ENCODE measurements at regions not wholly inside any gene's neighbourhood (a gene's known extent, or its start where the extent isn't known, plus 50 kb on each side); places are given as distances from the start of the nearest gene placed in this dataset.
"Not testable (repeated sequence)": the region's sequence is repeated elsewhere in the genome, so short reads cannot be mapped to it uniquely, and the experiment has no call there.

DNA sequence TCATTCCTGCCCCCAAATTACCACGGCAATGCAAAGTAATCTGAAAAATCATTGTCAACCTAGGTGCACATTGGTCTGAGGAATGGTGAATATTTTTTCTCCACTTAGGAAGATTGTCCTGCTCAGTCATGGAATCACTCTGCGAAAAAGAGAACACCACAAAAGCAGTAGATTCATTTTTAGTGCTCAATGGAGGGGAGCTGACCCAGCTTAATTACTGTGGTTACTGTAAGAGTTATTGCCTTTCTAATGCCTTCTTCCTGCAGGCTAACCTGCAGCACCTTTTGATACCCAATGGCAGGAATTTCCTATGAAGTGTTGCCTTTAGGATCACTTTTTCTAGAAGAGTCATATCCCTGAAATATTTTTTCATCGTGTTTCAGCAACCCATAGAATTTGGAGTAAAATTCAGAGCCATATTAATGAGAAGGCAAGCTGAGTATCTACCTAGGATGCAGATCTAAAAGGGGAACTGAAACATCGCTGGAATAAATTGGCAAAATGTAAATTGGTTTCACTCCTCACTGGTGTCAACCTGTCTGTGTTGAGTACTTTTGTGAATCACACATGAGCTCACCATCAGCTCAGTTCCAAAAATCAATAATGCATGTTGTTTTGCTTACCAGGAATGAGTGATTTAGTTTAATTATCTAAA is 464.5 kb downstream of the CSNK1G3 start:
- no peak for DNase-seq (ENCODE audit: low read depth in 4 of 4, low spot score in 1 of 4)

- DNase-seq (ENCODE audit: low read depth in 4 of 4, low spot score in 1 of 4) = not testable (repeated sequence)
Measured at GRCh38 chr5:123975521-123975920, 463.5 kb downstream of the CSNK1G3 start.

DNA sequence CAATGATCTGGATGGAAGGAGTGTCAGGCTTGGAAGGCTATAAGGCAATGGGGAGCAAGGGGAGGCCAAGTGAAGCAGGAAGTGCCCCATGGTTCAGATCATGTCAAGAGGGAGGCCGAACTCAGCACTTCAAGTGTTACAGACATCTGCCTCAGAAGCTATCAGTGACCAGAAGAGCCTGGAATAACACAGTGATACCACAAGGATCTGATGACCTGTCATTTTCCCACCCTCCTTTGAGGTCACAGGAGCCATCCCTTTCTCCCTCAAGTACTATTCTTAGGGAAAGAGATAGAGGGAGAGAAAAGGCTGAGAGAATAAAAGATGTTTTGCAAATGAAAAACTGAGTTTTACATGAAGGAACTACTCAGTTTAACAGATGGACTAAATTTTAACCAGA is 454.8 kb downstream of the CSNK1G3 start:
- no peak for DNase-seq (ENCODE audit: low read depth in 4 of 4, low spot score in 1 of 4)

- no peak for DNase-seq (ENCODE audit: low read depth in 4 of 4, low spot score in 1 of 4)
Measured at GRCh38 chr5:123965626-123966025, 453.6 kb downstream of the CSNK1G3 start.

DNA sequence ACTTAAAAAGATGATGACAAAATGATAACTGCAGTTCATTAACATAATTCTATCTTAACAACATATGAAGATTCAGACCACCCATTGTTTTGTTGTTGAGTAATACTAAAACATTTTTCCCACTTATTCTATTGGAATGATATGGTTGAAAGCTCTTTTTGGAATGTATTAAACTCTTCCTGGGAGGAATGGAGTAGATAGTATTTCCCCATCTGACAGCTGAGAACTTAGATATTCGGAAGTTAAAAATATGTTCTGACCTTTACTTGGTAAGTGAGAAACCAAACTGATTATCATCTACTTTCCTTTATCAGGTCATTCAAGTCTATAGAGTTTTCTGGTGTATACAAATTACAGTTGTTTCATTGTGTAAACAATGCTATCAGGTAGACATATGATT is 452.9 kb downstream of the CSNK1G3 start:
- DNase-seq (ENCODE audit: low read depth in 4 of 4, low spot score in 1 of 4) = no peak

DNA sequence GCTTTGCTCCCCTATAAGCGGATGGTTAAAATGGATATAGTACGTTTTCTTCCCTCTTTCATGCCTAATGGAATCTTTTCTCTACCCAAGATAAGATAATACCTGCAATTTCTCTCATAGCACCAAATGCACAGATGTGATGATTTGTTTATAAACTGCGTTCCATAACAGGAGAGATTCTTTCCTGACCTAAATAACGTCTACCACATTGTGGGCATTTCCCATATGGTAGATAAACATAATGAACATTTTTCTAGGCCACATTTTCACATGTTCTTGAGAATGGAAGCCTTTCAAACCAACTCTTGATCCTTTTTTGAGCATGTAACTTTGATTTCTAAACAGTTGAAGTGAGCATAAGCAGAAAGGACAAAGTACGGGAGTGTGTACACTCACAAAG is 448.5 kb downstream of the CSNK1G3 start:
- no peak for DNase-seq (ENCODE audit: low read depth in 4 of 4, low spot score in 1 of 4)

DNA sequence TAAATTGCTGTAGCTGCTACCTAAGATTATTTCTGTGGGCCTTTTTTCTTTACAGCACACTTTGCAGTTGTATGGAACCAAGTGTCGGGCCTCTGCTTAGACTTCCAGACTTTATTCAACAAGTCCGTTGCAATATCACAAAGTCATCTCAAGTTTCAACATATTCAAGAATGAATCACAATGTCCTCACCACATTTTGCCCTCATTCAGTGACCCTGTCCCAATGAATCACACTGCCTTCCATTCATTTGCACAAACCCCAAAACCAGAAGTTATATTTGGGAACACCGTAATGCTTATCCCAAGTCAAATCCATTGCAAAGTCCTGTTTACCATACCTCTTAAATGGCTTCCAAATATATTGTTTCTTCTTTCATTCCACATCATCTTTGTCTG is 439.6 kb downstream of the CSNK1G3 start:
- no peak for DNase-seq (ENCODE audit: low read depth in 4 of 4, low spot score in 1 of 4)

- no peak for DNase-seq (ENCODE audit: low read depth in 4 of 4, low spot score in 1 of 4)
Measured at GRCh38 chr5:123950701-123951581, 439.0 kb downstream of the CSNK1G3 start.

DNA sequence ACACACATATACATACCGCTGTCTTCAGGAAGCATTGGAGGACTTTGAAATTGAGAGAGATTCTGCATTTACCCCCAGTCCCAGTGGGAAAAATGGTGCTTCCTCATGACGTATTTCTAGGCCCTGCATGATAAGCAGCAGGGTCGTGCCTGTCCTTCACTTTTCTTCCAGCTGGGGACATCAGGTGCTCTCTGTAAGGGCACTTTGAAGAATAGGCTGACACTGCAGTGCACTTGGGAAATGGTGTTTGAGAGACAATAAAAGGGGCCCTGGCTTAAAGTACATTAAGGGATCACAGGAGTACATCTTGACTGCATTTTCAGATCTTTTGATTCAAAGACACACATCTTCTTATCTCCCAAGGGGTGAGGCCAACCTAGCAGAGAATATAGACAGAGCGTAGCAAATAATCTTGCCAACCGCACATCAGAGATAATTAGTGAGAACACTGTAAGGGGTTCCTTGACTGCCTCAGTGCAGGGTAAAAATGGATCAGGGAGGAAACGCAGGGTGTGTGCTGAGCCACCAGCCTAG is 437.9 kb downstream of the CSNK1G3 start:
- DNase-seq (ENCODE audit: low read depth in 4 of 4, low spot score in 1 of 4) = no peak

GRCh38 chr5:123949043-123949804 is 437.2 kb downstream of the CSNK1G3 start:
- DNase-seq (ENCODE audit: low read depth in 4 of 4, low spot score in 1 of 4) = no peak

DNA sequence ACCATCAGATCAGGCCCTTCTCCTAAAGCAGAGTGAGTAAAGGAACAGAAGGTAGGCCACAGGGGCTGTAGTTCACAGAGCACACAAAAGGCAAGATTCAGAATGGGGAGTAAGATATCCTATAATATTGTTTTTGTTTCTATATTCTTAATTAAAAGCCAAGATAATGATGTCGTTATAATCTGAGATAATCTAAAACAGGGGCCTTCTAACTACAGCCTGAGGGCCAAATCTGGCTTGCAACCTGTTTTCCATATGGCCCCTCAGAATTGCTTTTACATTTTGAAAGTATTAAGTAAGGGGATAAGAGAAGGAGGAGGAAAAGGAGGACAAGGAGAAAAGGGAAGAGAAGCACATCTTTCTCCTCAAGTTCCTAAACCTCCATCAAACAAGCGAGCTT is 435.8 kb downstream of the CSNK1G3 start:
- no peak for DNase-seq (ENCODE audit: low read depth in 4 of 4, low spot score in 1 of 4)

DNA sequence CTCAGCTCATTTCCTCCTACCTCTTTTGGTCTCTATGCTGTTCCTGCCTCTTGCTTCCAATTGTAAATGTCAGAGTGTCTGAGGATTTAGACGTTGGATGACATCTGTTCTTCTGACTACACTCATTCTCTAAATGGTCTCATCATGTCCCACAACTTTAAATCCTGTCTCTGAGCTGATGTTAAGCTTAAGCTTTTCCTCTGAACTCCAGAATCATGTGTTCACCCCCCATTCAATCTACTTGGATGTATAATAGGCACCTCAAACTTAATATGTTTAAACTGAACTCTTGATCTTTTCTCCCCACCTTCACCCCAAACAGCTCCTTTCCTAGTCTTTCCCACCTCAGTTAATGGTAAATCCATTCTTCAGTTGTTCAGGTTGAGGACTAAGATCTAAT is 433.6 kb downstream of the CSNK1G3 start:
- no peak for DNase-seq (ENCODE audit: low read depth in 4 of 4, low spot score in 1 of 4)

DNA sequence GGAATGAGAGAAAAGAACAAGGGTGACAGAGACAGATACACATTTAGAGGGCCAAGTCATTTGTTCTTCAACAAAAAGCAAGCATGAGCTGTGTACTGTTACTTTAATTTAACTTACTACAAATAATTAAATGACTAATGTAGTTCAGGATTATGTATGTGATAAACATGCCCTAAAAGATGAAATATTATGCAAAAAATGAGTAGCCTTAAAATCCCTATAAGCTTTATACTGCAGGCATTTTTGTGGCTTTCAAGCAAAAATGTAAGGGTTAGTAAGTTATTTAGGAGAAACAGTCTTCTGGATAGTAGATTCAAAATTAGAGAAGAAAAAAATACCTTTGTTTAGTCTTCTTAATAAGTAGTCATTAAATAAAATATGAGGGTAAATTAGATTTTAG is 431.2 kb downstream of the CSNK1G3 start:
- DNase-seq (ENCODE audit: low read depth in 4 of 4, low spot score in 1 of 4) = no peak

- no peak for DNase-seq (ENCODE audit: low read depth in 4 of 4, low spot score in 1 of 4)
Measured at GRCh38 chr5:123940416-123940815, 428.4 kb downstream of the CSNK1G3 start.

GRCh38 chr5:123937230-123937629 is 425.3 kb downstream of the CSNK1G3 start:
- DNase-seq (ENCODE audit: low read depth in 4 of 4, low spot score in 1 of 4) = no peak

GRCh38 chr5:123936548-123936947 is 424.6 kb downstream of the CSNK1G3 start:
- DNase-seq (ENCODE audit: low read depth in 4 of 4, low spot score in 1 of 4) = no peak

GRCh38 chr5:123933812-123934211 is 421.8 kb downstream of the CSNK1G3 start:
- not testable (repeated sequence) for DNase-seq (ENCODE audit: low read depth in 4 of 4, low spot score in 1 of 4)

DNA sequence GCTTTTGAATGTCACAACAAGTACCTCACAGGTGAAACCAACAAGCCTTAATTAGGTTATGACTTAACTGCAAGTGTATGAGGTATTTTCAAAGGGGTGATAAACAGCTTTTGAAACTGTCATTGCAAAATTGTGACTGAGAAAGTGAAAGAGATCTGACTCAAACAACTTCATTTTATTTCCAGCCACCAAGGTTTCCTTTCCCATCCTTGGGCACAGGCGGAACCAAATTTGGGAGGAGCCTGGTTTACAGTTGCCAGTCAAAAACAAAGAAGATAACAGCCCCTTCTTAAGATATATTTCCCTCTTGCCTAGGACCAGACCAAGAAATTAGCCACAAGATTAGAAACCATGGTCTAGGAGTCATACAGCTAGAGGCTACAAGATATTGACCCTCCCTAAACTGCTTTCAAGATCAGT is 417.1 kb downstream of the CSNK1G3 start:
- no peak for DNase-seq (ENCODE audit: low read depth in 4 of 4, low spot score in 1 of 4)

GRCh38 chr5:123928401-123928800 is 416.4 kb downstream of the CSNK1G3 start:
- DNase-seq (ENCODE audit: low read depth in 4 of 4, low spot score in 1 of 4) = no peak

DNA sequence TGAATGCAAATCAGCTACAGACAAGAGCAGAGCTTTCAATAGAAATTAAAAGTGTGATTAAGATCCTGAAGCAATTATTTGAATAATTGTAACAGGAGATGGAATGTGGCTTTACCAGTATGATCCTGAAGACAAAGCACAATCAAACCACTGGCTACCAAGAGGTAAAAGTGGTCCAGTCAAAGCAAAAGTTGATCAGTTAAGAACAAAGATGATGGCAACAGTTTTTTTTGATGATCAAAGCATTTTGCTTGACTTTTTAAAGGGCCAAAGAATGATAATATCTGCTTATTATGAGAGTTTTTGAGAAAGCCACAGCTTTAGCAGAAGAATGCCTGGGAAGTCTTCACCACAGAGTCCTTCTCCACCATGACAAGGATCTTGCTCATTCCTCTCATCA is 409.2 kb downstream of the CSNK1G3 start:
- DNase-seq (ENCODE audit: low read depth in 4 of 4, low spot score in 1 of 4) = no peak

GRCh38 chr5:123916345-123917121 is 404.6 kb downstream of the CSNK1G3 start:
- DNase-seq (ENCODE audit: low read depth in 4 of 4, low spot score in 1 of 4) = no peak
